ENCODE measurements at regions not wholly inside any gene's neighbourhood (a gene's known extent, or its start where the extent isn't known, plus 50 kb on each side); places are given as distances from the start of the nearest gene placed in this dataset.
"Not testable (repeated sequence)": the region's sequence is repeated elsewhere in the genome, so short reads cannot be mapped to it uniquely, and the experiment has no call there.

DNA sequence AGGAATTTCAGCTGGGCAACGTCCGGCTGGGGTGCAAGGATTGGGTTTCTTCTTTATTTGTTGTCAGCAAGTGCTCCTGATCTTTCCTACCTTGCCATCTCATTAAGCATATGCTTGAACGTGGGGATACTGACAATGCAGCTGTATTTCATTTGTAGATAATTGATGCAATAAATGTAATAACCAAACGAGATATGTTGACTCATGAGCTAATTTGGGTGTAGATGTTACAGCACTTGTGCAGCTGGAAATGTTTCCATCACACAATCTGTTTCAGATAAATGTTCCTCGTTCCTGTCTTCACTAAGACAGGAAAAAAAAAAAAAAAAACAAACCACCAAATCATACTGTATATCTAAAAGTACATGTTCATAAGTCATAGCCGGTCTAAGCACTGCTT lies 123.8 kb downstream of the DMRT2 start:
- Mint-ChIP-seq H3K9me3 (peaks cover 4% of the 10 kb centered on the region), H3K27me3 (ENCODE audit: insufficient read depth) (peaks cover 6% of the 10 kb centered on the region), H3K36me3 (ENCODE audit: low read depth) (no peaks in the 10 kb centered on the region), H3K4me1 (ENCODE audit: low read depth) (peaks cover 12% of the 10 kb centered on the region; the same call in 1 of the 2 replicates), H3K27ac (no peak overlapping the region), H3K4me3 (no peak overlapping the region)
- DNase-seq: no peak
- TF ChIP-seq, protein P1, sequence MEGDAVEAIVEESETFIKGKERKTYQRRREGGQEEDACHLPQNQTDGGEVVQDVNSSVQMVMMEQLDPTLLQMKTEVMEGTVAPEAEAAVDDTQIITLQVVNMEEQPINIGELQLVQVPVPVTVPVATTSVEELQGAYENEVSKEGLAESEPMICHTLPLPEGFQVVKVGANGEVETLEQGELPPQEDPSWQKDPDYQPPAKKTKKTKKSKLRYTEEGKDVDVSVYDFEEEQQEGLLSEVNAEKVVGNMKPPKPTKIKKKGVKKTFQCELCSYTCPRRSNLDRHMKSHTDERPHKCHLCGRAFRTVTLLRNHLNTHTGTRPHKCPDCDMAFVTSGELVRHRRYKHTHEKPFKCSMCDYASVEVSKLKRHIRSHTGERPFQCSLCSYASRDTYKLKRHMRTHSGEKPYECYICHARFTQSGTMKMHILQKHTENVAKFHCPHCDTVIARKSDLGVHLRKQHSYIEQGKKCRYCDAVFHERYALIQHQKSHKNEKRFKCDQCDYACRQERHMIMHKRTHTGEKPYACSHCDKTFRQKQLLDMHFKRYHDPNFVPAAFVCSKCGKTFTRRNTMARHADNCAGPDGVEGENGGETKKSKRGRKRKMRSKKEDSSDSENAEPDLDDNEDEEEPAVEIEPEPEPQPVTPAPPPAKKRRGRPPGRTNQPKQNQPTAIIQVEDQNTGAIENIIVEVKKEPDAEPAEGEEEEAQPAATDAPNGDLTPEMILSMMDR (IDR thresholded peaks at IDR 0.05): no peak

DNA sequence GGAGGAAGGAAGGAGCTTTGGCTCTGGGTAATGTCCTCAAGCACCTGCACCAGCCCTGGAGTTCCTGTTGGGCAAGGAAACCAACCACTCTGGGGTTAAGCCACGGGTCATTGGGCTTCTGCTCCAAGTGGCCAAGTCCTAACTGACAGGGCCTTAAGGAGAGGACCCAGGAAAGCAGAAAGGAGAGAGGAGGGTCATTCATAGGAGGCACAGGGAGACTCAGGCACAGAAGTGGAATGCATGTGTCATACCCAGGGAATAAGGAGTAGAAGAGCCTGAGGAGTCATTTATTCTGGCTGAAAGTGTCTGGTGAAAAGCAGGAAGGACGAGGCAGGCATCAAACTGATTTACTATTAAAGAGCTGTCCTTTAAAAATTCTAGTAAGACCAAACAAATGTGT lies 129.2 kb downstream of the DMRT2 start:
- H3K27ac Mint-ChIP-seq: no peak overlapping the region
- H3K9me3 Mint-ChIP-seq: no peaks in the 10 kb centered on the region
- H3K36me3 Mint-ChIP-seq (ENCODE audit: low read depth): no peaks in the 10 kb centered on the region
- DNase-seq: no peak
- H3K4me3 Mint-ChIP-seq: no peak overlapping the region
- TF ChIP-seq, protein P1 (IDR thresholded peaks at IDR 0.05): no peak
- no peaks in the 10 kb centered on the region for H3K4me1 Mint-ChIP-seq (ENCODE audit: low read depth)
- peaks cover 6% of the 10 kb centered on the region for H3K27me3 Mint-ChIP-seq (ENCODE audit: insufficient read depth)

DNA sequence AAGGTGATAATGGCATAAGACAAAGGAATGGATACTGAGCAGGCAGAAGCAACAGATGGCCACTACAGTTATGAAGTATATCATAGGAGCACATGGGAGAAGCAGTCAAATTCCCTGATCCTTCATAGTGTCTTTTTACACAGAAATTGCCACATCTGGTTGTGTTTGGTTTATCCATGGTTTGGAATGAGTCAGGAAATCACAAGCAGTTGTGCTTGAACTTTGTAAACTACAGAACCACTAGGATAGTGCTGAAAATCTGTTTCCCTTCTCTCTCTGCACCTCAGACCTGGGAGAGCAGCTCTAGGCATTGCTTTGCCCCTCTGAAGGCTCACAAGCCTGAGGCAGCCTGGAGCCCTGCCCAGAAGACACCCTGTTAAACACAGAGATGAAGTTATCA lies 134.0 kb downstream of the DMRT2 start:
- no peak overlapping the region for H3K4me3 Mint-ChIP-seq
- H3K27me3 Mint-ChIP-seq (ENCODE audit: insufficient read depth): peaks cover 6% of the 10 kb centered on the region
- H3K9me3 Mint-ChIP-seq: peaks cover 4% of the 10 kb centered on the region; the same call in 1 of the 2 replicates
- H3K4me1 Mint-ChIP-seq (ENCODE audit: low read depth): peaks cover 1% of the 10 kb centered on the region; the same call in 1 of the 2 replicates
- TF ChIP-seq, protein P1 (IDR thresholded peaks at IDR 0.05): no peak
- no peak overlapping the region for H3K27ac Mint-ChIP-seq
- DNase-seq: no peak
- no peaks in the 10 kb centered on the region for H3K36me3 Mint-ChIP-seq (ENCODE audit: low read depth)

DNA sequence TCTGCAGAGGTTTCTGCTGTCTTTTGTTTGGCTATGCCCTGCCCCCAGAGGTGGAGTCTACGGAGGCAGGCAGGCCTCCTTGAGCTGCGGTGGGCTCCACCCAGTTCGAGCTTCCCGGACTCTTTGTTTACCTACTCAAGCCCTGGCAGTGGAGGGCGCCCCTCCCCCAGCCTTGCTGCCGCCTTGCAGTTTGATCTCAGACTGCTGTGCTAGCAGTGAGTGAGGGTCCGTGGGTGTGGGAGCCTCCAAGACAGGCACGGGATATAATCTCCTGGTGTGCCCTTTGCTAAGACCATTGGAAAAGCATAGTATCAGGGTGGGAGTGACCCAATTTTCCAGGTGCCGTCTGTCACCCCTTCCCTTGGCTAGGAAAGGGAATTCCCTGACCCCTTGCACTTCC lies 137.0 kb downstream of the DMRT2 start:
- not testable (repeated sequence) for H3K9me3 Mint-ChIP-seq; H3K36me3 Mint-ChIP-seq (ENCODE audit: low read depth); H3K27me3 Mint-ChIP-seq (ENCODE audit: insufficient read depth); H3K4me3 Mint-ChIP-seq; H3K27ac Mint-ChIP-seq; DNase-seq; H3K4me1 Mint-ChIP-seq (ENCODE audit: low read depth)

DNA sequence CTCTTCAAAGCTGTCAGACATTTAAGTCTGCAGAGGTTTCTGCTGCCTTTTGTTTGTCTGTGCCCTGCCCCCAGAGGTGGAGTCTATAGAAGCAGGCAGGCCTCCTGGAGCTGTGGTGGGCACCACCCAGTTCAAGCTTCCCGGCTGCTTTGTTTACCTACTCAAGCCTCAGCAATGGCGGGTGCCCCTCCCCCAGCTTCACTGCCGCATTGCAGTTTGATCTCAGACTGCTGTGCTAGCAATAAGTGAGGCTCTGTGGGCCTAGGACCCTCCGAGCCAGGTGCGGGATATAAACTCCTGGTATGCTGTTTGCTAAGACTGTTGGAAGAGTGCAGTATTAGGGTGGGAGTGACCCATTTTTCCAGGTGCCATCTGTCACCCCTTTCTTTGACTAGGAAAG lies 145.5 kb downstream of the DMRT2 start:
- not testable (repeated sequence) for H3K27me3 Mint-ChIP-seq (ENCODE audit: insufficient read depth); H3K27ac Mint-ChIP-seq; H3K4me1 Mint-ChIP-seq (ENCODE audit: low read depth); DNase-seq; H3K9me3 Mint-ChIP-seq; H3K4me3 Mint-ChIP-seq; H3K36me3 Mint-ChIP-seq (ENCODE audit: low read depth)

DNA sequence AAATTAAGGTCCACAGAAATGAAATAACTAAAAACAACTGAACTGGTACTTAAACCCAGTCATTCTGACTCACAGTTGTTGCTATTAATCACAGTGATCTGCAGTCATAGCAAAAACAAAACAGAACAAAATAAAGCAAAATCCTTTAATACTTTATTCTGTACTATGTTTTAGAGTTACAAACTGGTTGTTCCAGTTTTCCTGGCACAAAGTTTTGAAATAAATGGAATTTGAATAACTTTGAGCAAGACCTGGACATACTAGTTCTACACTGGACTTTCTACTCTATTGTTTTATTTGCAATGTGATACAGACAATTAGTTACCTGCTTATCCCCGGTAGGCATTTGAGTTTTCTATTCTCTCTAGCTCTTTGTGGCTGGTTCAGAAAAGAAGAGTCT lies 147.9 kb downstream of the DMRT2 start:
- peak; percentile 46 for DNase-seq
- Mint-ChIP-seq H3K4me3 (no peak overlapping the region), H3K27ac (no peak overlapping the region), H3K4me1 (ENCODE audit: low read depth) (peaks cover 15% of the 10 kb centered on the region), H3K36me3 (ENCODE audit: low read depth) (no peaks in the 10 kb centered on the region), H3K9me3 (no peaks in the 10 kb centered on the region; the same call in 1 of the 2 replicates), H3K27me3 (ENCODE audit: insufficient read depth) (peaks cover 5% of the 10 kb centered on the region; the same call in 1 of the 2 replicates)
- TF ChIP-seq, protein P1 (IDR thresholded peaks at IDR 0.05): no peak

DNA sequence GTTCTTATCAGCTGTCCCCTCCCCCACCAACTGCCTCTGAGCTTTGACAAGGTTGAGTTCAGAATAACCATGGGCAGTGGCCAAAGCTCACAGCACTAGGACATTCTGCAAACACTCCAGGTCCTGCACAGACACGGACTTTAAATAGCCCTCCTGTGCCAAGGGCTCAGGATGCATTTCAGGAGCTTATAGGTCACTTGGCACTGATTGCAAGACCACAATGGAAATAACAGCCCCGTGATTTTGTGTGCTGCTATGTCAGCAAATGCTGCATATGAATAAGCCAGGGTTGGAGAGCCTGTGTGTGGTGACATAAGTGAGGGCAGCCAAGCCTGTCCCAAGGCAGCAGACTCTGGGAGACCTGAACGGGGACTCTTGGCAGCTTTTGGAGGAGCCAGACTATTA lies 150.7 kb downstream of the DMRT2 start:
- Mint-ChIP-seq H3K27ac (no peak overlapping the region), H3K4me3 (no peak overlapping the region), H3K4me1 (ENCODE audit: low read depth) (peaks cover 18% of the 10 kb centered on the region), H3K27me3 (ENCODE audit: insufficient read depth) (peaks cover 3% of the 10 kb centered on the region; the same call in 1 of the 2 replicates), H3K9me3 (no peaks in the 10 kb centered on the region; the same call in 1 of the 2 replicates), H3K36me3 (ENCODE audit: low read depth) (no peaks in the 10 kb centered on the region)
- TF ChIP-seq, protein P1 (IDR thresholded peaks at IDR 0.05): no peak
- no peak for DNase-seq
